Keratinocyte (primary cell): ENCODE measurements at regions not wholly inside any gene's neighbourhood (a gene's known extent, or its start where the extent isn't known, plus 50 kb on each side); places are given as distances from the start of the nearest gene placed in this dataset.

Experiments used
- DNase-seq: peaks from one replicate; pipeline ENCODE4 v3.0.0-alpha.2; 2011; ENCODE audit warnings: low read depth, missing footprints, low spot score
- FAIRE-seq: peaks from 2 replicates; lab custom pipeline; 2011; peaks lifted over from hg19 to GRCh38; lab: Jason Lieb, UNC
- H2AFZ ChIP-seq: 2 replicates; pipeline ENCODE4 v1.6.0; 2012; ENCODE audit warnings: low read length, control low read depth, inconsistent platforms; ENCODE audit not compliant: control insufficient read depth
- H3K27ac ChIP-seq: 2 replicates; pipeline ENCODE4 v1.5.1; 2011; ENCODE audit warnings: low read length; ENCODE audit not compliant: control insufficient read depth, insufficient read depth
- H3K27me3 ChIP-seq: 3 replicates; pipeline ENCODE4 v1.6.0; 2011; ENCODE audit warnings: low read length; ENCODE audit not compliant: control insufficient read depth, insufficient read depth; ENCODE audit errors: extremely low read depth
- H3K36me3 ChIP-seq, 2 experiments: 2 replicates in 1 of 2; 3 replicates in 1 of 2; pipeline ENCODE4 v1.5.1; 2011; ENCODE audit warnings: low read length in 2 of 2, mild to moderate bottlenecking in 1 of 2; ENCODE audit not compliant: control insufficient read depth in 2 of 2, insufficient read depth in 2 of 2; ENCODE audit errors: extremely low read depth in 1 of 2
- H3K4me1 ChIP-seq: 3 replicates; pipeline ENCODE4 v1.5.1; 2011; ENCODE audit warnings: low read length; ENCODE audit not compliant: control insufficient read depth, insufficient read depth; ENCODE audit errors: extremely low read depth
- H3K4me2 ChIP-seq: 3 replicates; pipeline ENCODE4 v1.6.0; 2011; ENCODE audit warnings: low read depth, low read length; ENCODE audit not compliant: control insufficient read depth, insufficient read depth; ENCODE audit errors: extremely low read depth
- H3K4me3 ChIP-seq, 3 experiments: fragments of 200-600 bp in 1 of 3; sonication (generic) in 1 of 3; 2 replicates in 2 of 3; 3 replicates in 1 of 3; pipeline ENCODE4 v1.5.1; 2011 to 2016; ENCODE audit warnings: low read length in 3 of 3, mild to moderate bottlenecking in 3 of 3, control low read depth in 2 of 3, inconsistent platforms in 1 of 3, low read depth in 1 of 3, mixed read lengths in 1 of 3, mixed run types in 1 of 3, moderate library complexity in 1 of 3; ENCODE audit not compliant: control insufficient read depth in 2 of 3, insufficient read depth in 2 of 3; ENCODE audit errors: extremely low read depth in 1 of 3
- H3K79me2 ChIP-seq: 2 replicates; pipeline ENCODE4 v1.6.0; 2012; ENCODE audit warnings: low read length; ENCODE audit not compliant: control insufficient read depth, insufficient read depth
- H3K9ac ChIP-seq: 3 replicates; pipeline ENCODE4 v1.6.0; 2011; ENCODE audit warnings: low read length; ENCODE audit not compliant: control insufficient read depth, insufficient read depth; ENCODE audit errors: extremely low read depth
- H3K9me1 ChIP-seq: 3 replicates; pipeline ENCODE4 v1.6.0; 2011; ENCODE audit warnings: low read length; ENCODE audit not compliant: control insufficient read depth, insufficient read depth; ENCODE audit errors: extremely low read depth
- H3K9me3 ChIP-seq: 2 replicates; pipeline ENCODE4 v1.5.1; 2012; ENCODE audit warnings: low read depth, low read length; ENCODE audit not compliant: control insufficient read depth
- H4K20me1 ChIP-seq: 3 replicates; pipeline ENCODE4 v1.6.0; 2011; ENCODE audit warnings: low read length; ENCODE audit not compliant: control insufficient read depth, insufficient read depth; ENCODE audit errors: extremely low read depth
- CTCF ChIP-seq, 3 experiments: IDR thresholded peaks in 1 of 3; conservative IDR thresholded peaks in 1 of 3; optimal IDR thresholded peaks in 1 of 3; 2 replicates in 2 of 3; 3 replicates in 1 of 3; pipeline versions ENCODE3 to v1.5.1; 2011; ENCODE audit warnings: low read length in 3 of 3, mild to moderate bottlenecking in 3 of 3, moderate library complexity in 2 of 3, control low read depth in 1 of 3, inconsistent platforms in 1 of 3; ENCODE audit not compliant: insufficient read depth in 2 of 3; ENCODE audit errors: extremely low read depth in 1 of 3
- EZH2 ChIP-seq: IDR thresholded peaks from one replicate; pipeline ENCODE4 v1.6.1; 2012; ENCODE audit warnings: inconsistent platforms, mild to moderate bottlenecking, low read length, moderate library complexity
- dilution Hi-C: fragments of 300-500 bp; cut with MboI; formaldehyde crosslinking; loops from one replicate; pipeline ENCODE4 v1.7.0; 2020; ENCODE audit warnings: low sequenced_read_pairs; ENCODE audit not compliant: extremely low pct_ligation_motif_present

GRCh38 chrX:74080165-74080564, 223.8 kb upstream of the ZCCHC13 start:
- Histone ChIP-seq H2AFZ (no peak overlapping the region), H3K79me2 (no peaks in the 10 kb centered on the region), H3K4me2 (no peak overlapping the region), H3K4me1 (no peaks in the 10 kb centered on the region), H3K9me1 (no peaks in the 10 kb centered on the region), H3K36me3 (no peaks in the 10 kb centered on the region), H4K20me1 (no peaks in the 10 kb centered on the region), H3K27me3 (no peaks in the 10 kb centered on the region), H3K9ac (no peak overlapping the region), H3K4me3 (no peak overlapping the region), H3K27ac (no peak overlapping the region), H3K9me3 (no peaks in the 10 kb centered on the region)
- TF ChIP-seq EZH2 (no peak), CTCF (optimal IDR thresholded peaks at IDR 0.05 in 1 of 3, IDR thresholded peaks at IDR 0.05 in 1 of 3, conservative IDR thresholded peaks at IDR 0.05 in 1 of 3; ENCODE audit: extremely low read depth in 1 of 3, insufficient read depth in 2 of 3, low read length in 3 of 3) (no peak)
- dilution Hi-C loops: no loop called here
- DNase-seq (no peak), FAIRE-seq (no peak)

GRCh38 chrX:74065831-74066390, 213.4 kb upstream of the XIST start:
- Histone ChIP-seq H3K27ac (no peak overlapping the region), H2AFZ (no peak overlapping the region), H3K4me2 (no peak overlapping the region), H3K4me3 (no peak overlapping the region), H4K20me1 (no peaks in the 10 kb centered on the region), H3K79me2 (no peaks in the 10 kb centered on the region), H3K4me1 (peaks cover 5% of the 10 kb centered on the region), H3K9me3 (no peaks in the 10 kb centered on the region), H3K27me3 (peaks cover 5% of the 10 kb centered on the region), H3K9me1 (no peaks in the 10 kb centered on the region), H3K9ac (no peak overlapping the region), H3K36me3 (no peaks in the 10 kb centered on the region)
- FAIRE-seq (no peak), DNase-seq (no peak)
- TF ChIP-seq EZH2 (no peak), CTCF (optimal IDR thresholded peaks at IDR 0.05 in 1 of 3, IDR thresholded peaks at IDR 0.05 in 1 of 3, conservative IDR thresholded peaks at IDR 0.05 in 1 of 3; ENCODE audit: extremely low read depth in 1 of 3, insufficient read depth in 2 of 3, low read length in 3 of 3) (no peak)
- dilution Hi-C loops: no loop called here
